C4-2B (cell line): ENCODE measurements at regions not wholly inside any gene's neighbourhood (a gene's known extent, or its start where the extent isn't known, plus 50 kb on each side); places are given as distances from the start of the nearest gene placed in this dataset.

Source experiments
- CTCF ChIP-seq: fragments of 450-650 bp; conservative IDR thresholded peaks from 2 replicates; pipeline ENCODE4 v1.5.1; 2017; ENCODE audit warnings: mild to moderate bottlenecking
- ZFX ChIP-seq: fragments of 450-650 bp; IDR thresholded peaks from 2 replicates; pipeline ENCODE4 v1.6.1; 2017

GRCh38 chr12:20174528-20175175, 193.7 kb upstream of the PDE3A start:
- TF ChIP-seq CTCF = no peak
- TF ChIP-seq ZFX = 0 out of 2 replicates have a peak, but pooled peaks have one; percentile 25
